ENCODE measurements at regions not wholly inside any gene's neighbourhood (a gene's known extent, or its start where the extent isn't known, plus 50 kb on each side); places are given as distances from the start of the nearest gene placed in this dataset.

DNA sequence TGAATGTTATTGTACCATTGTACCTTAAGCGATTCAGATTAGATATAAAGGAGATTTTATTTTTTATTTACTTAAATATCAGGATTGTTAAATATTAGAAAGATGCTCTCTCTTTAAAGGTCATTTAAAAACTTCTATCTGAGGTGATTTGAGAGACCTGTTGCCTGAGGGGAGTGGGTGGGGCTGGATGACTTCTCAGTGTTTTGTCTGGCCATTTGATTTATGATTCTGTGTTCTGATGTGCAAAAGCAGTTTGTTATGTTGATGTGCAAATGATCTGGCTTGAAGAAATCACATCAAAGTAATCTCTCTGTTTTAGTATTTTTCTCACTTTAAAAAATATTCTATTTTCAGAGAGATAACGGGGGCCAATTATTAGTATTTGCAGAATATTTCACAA is 370.8 kb downstream of the NUP35 start:
- Histone ChIP-seq H4K20me1 (replicated peaks; ENCODE audit: insufficient read depth) (no peaks in the 10 kb centered on the region), H3K4me2 (no peak overlapping the region; the same call in 1 of the 2 replicates), H3K27ac (ENCODE audit: low read depth) (no peak overlapping the region), H2AFZ (no peak overlapping the region), H3K4me3 (no peak overlapping the region), H3K36me3 (ENCODE audit: insufficient read depth) (no peaks in the 10 kb centered on the region), H3K27me3 (ENCODE audit: insufficient read depth) (no peaks in the 10 kb centered on the region), H3K9me2 (ENCODE audit: insufficient read depth) (no peaks in the 10 kb centered on the region), H3K4me1 (ENCODE audit: insufficient read depth) (peaks cover 10% of the 10 kb centered on the region), H3F3A (replicated peaks; ENCODE audit: low read depth) (no peaks in the 10 kb centered on the region), H3K79me2 (replicated peaks; ENCODE audit: insufficient read depth) (no peaks in the 10 kb centered on the region)
- Mint-ChIP-seq H3K27me3 (ENCODE audit: insufficient read depth, low read depth, poor library complexity) (no peaks in the 10 kb centered on the region), H3K9me3 (no peaks in the 10 kb centered on the region), H3K27ac (no peak overlapping the region), H3K4me1 (peaks cover 15% of the 10 kb centered on the region), H3K4me3 (no peak overlapping the region), H3K36me3 (ENCODE audit: low read depth) (no peaks in the 10 kb centered on the region)
- DNase-seq (ENCODE audit: low spot score) (no peak), ATAC-seq (no peak)
- TF ChIP-seq ZNF331 (CRISPR knock-in tag; IDR thresholded peaks at IDR 0.05; ENCODE audit: low read depth) (no peak), JUNB (IDR thresholded peaks at IDR 0.05; ENCODE audit: unreplicated experiment) (no peak), CREB1 (CRISPR knock-in tag; IDR thresholded peaks at IDR 0.05; ENCODE audit: low read depth) (no peak), EZH2phosphoT487 (IDR thresholded peaks at IDR 0.05; ENCODE audit: unreplicated experiment) (no peak), POLR2AphosphoS5 (IDR thresholded peaks at IDR 0.05; ENCODE audit: low read depth) (no peak), STAT1 (IDR thresholded peaks at IDR 0.05; ENCODE audit: unreplicated experiment) (no peak), ZNF114 (CRISPR knock-in tag; IDR thresholded peaks at IDR 0.05) (no peak), NANOG (IDR thresholded peaks at IDR 0.05; ENCODE audit: borderline replicate concordance) (no peak), EZH2 (IDR thresholded peaks at IDR 0.05; ENCODE audit: low read depth, unreplicated experiment) (no peak)
- TF ChIP-seq, protein P1, sequence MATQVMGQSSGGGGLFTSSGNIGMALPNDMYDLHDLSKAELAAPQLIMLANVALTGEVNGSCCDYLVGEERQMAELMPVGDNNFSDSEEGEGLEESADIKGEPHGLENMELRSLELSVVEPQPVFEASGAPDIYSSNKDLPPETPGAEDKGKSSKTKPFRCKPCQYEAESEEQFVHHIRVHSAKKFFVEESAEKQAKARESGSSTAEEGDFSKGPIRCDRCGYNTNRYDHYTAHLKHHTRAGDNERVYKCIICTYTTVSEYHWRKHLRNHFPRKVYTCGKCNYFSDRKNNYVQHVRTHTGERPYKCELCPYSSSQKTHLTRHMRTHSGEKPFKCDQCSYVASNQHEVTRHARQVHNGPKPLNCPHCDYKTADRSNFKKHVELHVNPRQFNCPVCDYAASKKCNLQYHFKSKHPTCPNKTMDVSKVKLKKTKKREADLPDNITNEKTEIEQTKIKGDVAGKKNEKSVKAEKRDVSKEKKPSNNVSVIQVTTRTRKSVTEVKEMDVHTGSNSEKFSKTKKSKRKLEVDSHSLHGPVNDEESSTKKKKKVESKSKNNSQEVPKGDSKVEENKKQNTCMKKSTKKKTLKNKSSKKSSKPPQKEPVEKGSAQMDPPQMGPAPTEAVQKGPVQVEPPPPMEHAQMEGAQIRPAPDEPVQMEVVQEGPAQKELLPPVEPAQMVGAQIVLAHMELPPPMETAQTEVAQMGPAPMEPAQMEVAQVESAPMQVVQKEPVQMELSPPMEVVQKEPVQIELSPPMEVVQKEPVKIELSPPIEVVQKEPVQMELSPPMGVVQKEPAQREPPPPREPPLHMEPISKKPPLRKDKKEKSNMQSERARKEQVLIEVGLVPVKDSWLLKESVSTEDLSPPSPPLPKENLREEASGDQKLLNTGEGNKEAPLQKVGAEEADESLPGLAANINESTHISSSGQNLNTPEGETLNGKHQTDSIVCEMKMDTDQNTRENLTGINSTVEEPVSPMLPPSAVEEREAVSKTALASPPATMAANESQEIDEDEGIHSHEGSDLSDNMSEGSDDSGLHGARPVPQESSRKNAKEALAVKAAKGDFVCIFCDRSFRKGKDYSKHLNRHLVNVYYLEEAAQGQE (IDR thresholded peaks at IDR 0.05; ENCODE audit: unreplicated experiment): no peak
- TF ChIP-seq, protein P2, sequence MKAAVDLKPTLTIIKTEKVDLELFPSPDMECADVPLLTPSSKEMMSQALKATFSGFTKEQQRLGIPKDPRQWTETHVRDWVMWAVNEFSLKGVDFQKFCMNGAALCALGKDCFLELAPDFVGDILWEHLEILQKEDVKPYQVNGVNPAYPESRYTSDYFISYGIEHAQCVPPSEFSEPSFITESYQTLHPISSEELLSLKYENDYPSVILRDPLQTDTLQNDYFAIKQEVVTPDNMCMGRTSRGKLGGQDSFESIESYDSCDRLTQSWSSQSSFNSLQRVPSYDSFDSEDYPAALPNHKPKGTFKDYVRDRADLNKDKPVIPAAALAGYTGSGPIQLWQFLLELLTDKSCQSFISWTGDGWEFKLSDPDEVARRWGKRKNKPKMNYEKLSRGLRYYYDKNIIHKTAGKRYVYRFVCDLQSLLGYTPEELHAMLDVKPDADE (IDR thresholded peaks at IDR 0.05): no peak
- TF ChIP-seq, protein P3, sequence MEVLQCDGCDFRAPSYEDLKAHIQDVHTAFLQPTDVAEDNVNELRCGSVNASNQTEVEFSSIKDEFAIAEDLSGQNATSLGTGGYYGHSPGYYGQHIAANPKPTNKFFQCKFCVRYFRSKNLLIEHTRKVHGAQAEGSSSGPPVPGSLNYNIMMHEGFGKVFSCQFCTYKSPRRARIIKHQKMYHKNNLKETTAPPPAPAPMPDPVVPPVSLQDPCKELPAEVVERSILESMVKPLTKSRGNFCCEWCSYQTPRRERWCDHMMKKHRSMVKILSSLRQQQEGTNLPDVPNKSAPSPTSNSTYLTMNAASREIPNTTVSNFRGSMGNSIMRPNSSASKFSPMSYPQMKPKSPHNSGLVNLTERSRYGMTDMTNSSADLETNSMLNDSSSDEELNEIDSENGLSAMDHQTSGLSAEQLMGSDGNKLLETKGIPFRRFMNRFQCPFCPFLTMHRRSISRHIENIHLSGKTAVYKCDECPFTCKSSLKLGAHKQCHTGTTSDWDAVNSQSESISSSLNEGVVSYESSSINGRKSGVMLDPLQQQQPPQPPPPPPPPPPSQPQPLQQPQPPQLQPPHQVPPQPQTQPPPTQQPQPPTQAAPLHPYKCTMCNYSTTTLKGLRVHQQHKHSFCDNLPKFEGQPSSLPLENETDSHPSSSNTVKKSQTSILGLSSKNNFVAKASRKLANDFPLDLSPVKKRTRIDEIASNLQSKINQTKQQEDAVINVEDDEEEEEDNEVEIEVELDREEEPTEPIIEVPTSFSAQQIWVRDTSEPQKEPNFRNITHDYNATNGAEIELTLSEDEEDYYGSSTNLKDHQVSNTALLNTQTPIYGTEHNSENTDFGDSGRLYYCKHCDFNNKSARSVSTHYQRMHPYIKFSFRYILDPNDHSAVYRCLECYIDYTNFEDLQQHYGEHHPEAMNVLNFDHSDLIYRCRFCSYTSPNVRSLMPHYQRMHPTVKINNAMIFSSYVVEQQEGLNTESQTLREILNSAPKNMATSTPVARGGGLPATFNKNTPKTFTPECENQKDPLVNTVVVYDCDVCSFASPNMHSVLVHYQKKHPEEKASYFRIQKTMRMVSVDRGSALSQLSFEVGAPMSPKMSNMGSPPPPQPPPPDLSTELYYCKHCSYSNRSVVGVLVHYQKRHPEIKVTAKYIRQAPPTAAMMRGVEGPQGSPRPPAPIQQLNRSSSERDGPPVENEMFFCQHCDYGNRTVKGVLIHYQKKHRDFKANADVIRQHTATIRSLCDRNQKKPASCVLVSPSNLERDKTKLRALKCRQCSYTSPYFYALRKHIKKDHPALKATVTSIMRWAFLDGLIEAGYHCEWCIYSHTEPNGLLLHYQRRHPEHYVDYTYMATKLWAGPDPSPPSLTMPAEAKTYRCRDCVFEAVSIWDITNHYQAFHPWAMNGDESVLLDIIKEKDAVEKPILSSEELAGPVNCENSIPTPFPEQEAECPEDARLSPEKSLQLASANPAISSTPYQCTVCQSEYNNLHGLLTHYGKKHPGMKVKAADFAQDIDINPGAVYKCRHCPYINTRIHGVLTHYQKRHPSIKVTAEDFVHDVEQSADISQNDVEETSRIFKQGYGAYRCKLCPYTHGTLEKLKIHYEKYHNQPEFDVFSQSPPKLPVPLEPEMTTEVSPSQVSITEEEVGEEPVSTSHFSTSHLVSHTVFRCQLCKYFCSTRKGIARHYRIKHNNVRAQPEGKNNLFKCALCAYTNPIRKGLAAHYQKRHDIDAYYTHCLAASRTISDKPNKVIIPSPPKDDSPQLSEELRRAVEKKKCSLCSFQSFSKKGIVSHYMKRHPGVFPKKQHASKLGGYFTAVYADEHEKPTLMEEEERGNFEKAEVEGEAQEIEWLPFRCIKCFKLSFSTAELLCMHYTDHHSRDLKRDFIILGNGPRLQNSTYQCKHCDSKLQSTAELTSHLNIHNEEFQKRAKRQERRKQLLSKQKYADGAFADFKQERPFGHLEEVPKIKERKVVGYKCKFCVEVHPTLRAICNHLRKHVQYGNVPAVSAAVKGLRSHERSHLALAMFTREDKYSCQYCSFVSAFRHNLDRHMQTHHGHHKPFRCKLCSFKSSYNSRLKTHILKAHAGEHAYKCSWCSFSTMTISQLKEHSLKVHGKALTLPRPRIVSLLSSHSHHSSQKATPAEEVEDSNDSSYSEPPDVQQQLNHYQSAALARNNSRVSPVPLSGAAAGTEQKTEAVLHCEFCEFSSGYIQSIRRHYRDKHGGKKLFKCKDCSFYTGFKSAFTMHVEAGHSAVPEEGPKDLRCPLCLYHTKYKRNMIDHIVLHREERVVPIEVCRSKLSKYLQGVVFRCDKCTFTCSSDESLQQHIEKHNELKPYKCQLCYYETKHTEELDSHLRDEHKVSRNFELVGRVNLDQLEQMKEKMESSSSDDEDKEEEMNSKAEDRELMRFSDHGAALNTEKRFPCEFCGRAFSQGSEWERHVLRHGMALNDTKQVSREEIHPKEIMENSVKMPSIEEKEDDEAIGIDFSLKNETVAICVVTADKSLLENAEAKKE (CRISPR knock-in tag; IDR thresholded peaks at IDR 0.05): no peak
- TF ChIP-seq, protein P4, sequence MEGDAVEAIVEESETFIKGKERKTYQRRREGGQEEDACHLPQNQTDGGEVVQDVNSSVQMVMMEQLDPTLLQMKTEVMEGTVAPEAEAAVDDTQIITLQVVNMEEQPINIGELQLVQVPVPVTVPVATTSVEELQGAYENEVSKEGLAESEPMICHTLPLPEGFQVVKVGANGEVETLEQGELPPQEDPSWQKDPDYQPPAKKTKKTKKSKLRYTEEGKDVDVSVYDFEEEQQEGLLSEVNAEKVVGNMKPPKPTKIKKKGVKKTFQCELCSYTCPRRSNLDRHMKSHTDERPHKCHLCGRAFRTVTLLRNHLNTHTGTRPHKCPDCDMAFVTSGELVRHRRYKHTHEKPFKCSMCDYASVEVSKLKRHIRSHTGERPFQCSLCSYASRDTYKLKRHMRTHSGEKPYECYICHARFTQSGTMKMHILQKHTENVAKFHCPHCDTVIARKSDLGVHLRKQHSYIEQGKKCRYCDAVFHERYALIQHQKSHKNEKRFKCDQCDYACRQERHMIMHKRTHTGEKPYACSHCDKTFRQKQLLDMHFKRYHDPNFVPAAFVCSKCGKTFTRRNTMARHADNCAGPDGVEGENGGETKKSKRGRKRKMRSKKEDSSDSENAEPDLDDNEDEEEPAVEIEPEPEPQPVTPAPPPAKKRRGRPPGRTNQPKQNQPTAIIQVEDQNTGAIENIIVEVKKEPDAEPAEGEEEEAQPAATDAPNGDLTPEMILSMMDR (conservative IDR thresholded peaks at IDR 0.05; ENCODE audit: low read depth in 2 of 2): no peak

Data from GM23338 (cell line).